H1 (cell line): ENCODE measurements at regions not wholly inside any gene's neighbourhood (a gene's known extent, or its start where the extent isn't known, plus 50 kb on each side); places are given as distances from the start of the nearest gene placed in this dataset.

Experiments
- CREB1 ChIP-seq: IDR thresholded peaks from 2 replicates; pipeline ENCODE4 v1.6.1; 2012; ENCODE audit warnings: inconsistent platforms
- FOSL1 ChIP-seq: IDR thresholded peaks from 2 replicates; pipeline ENCODE4 v1.6.1; 2011; ENCODE audit warnings: mild to moderate bottlenecking, low read depth, low read length, moderate library complexity; ENCODE audit not compliant: insufficient read depth
- RBBP5 ChIP-seq: IDR thresholded peaks from 2 replicates; pipeline ENCODE4 v1.7.1; 2012; ENCODE audit warnings: low read depth, mild to moderate bottlenecking, inconsistent platforms, low read length, moderate library complexity, borderline replicate concordance
- SP1 ChIP-seq: IDR thresholded peaks from 2 replicates; pipeline ENCODE4 v1.6.1; 2011; ENCODE audit warnings: low read depth, low read length
- TAF7 ChIP-seq: optimal IDR thresholded peaks from 2 replicates; pipeline ENCODE3; 2011; ENCODE audit warnings: low read depth, mild to moderate bottlenecking, inconsistent platforms, low read length, moderate library complexity, borderline replicate concordance
- TF ChIP-seq, protein P1 (sequence below), 3 experiments: IDR thresholded peaks; 1 replicate in 2 of 3; 2 replicates in 1 of 3; pipeline versions ENCODE4 v1.5.1 to v1.6.1; 2011; ENCODE audit warnings: low read length in 3 of 3, mild to moderate bottlenecking in 3 of 3, inconsistent platforms in 2 of 3, low read depth in 1 of 3, moderate library complexity in 1 of 3; ENCODE audit not compliant: insufficient read depth in 1 of 3; ENCODE audit errors: control extremely low read depth in 1 of 3

DNA sequence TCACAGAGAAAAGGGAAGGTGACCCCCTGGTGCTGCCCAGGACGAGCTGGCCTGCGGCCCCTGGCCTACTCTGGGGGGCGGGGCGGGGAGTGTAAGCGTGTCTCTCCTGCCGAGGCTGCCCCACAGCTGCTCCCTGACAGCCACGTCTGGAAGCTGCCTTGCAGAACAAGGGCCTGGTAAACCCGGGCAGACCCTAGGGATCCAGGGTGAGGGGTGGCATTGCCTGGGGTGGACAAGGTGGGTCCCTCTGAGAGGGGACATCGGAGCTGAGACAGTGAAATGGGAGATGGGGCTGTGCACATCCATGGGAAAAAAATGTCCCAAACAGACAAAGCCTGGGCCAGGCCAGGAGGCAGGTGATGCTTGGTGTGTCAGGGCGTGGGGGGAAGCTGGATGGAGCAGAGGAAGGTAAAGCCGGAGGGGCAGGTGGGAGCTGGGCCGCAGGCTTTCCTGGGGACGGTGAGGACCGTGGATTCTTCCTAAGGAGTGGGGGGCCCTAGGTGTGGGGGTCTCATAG, 66.0 kb upstream of the HDAC4 start:
- TF ChIP-seq CREB1 (no peak), FOSL1 (no peak), RBBP5 (no peak), SP1 (no peak), TAF7 (no peak)
- TF ChIP-seq, protein P1, sequence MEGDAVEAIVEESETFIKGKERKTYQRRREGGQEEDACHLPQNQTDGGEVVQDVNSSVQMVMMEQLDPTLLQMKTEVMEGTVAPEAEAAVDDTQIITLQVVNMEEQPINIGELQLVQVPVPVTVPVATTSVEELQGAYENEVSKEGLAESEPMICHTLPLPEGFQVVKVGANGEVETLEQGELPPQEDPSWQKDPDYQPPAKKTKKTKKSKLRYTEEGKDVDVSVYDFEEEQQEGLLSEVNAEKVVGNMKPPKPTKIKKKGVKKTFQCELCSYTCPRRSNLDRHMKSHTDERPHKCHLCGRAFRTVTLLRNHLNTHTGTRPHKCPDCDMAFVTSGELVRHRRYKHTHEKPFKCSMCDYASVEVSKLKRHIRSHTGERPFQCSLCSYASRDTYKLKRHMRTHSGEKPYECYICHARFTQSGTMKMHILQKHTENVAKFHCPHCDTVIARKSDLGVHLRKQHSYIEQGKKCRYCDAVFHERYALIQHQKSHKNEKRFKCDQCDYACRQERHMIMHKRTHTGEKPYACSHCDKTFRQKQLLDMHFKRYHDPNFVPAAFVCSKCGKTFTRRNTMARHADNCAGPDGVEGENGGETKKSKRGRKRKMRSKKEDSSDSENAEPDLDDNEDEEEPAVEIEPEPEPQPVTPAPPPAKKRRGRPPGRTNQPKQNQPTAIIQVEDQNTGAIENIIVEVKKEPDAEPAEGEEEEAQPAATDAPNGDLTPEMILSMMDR (IDR thresholded peaks at IDR 0.05; ENCODE audit: control extremely low read depth in 1 of 3, insufficient read depth in 1 of 3, low read depth in 1 of 3, low read length in 3 of 3), result no peak
